SK-N-SH treated with all-trans-retinoic acid at 6 μM for 48 hours (cell line): ENCODE measurements at regions not wholly inside any gene's neighbourhood (a gene's known extent, or its start where the extent isn't known, plus 50 kb on each side); places are given as distances from the start of the nearest gene placed in this dataset.

Experiments used
- ATAC-seq: fragments of 200-7000 bp; cut with Tn5 transposase; 3 replicates; pipeline ENCODE4 v1.9.1; 2020; ENCODE audit warnings: mild to moderate bottlenecking, moderate library complexity
- ARNTL ChIP-seq: fragments of 450-650 bp; formaldehyde crosslinking; IDR thresholded peaks from 2 replicates; pipeline ENCODE4 v1.5.0; 2020; ENCODE audit warnings: low read depth, mild to moderate bottlenecking, moderate library complexity, borderline replicate concordance
- BACH2 ChIP-seq: fragments of 250-450 bp; sonication (Bioruptor Pico); IDR thresholded peaks from 2 replicates; pipeline ENCODE4 v1.9.0; 2021; ENCODE audit warnings: mild to moderate bottlenecking, borderline replicate concordance
- CSDC2 ChIP-seq: fragments of 250-450 bp; sonication (Bioruptor Pico); IDR thresholded peaks from 2 replicates; pipeline ENCODE4 v1.5.0; 2020; ENCODE audit warnings: mild to moderate bottlenecking, moderate library complexity
- ESRRG ChIP-seq: fragments of 250-450 bp; sonication (Bioruptor Pico); IDR thresholded peaks from 2 replicates; pipeline ENCODE4 v1.6.1; 2021; ENCODE audit warnings: mild to moderate bottlenecking
- GLIS3 ChIP-seq: fragments of 250-450 bp; sonication (Bioruptor Pico); IDR thresholded peaks from 2 replicates; pipeline ENCODE4 v1.5.0; 2020; ENCODE audit warnings: mild to moderate bottlenecking, moderate library complexity
- ISL1 ChIP-seq: fragments of 250-450 bp; sonication (Bioruptor Pico); IDR thresholded peaks from 2 replicates; pipeline ENCODE4 v2.1.2; 2022; ENCODE audit warnings: mild to moderate bottlenecking, moderate library complexity
- PPARA ChIP-seq: fragments of 250-450 bp; sonication (Bioruptor Pico); IDR thresholded peaks from 2 replicates; pipeline ENCODE4 v1.5.0; 2020; ENCODE audit warnings: mild to moderate bottlenecking, borderline replicate concordance
- RARB ChIP-seq: fragments of 250-450 bp; sonication (Bioruptor Pico); IDR thresholded peaks from 2 replicates; pipeline ENCODE4 v1.8.0; 2021; ENCODE audit warnings: mild to moderate bottlenecking, moderate library complexity
- SNAI2 ChIP-seq: fragments of 250-450 bp; sonication (Bioruptor Pico); IDR thresholded peaks from 2 replicates; pipeline ENCODE4 v1.5.0; 2020; ENCODE audit warnings: mild to moderate bottlenecking, moderate library complexity
- TCF4 ChIP-seq: fragments of 250-450 bp; sonication (Bioruptor Pico); IDR thresholded peaks from 2 replicates; pipeline ENCODE4 v1.8.0; 2021; ENCODE audit warnings: mild to moderate bottlenecking, moderate library complexity, borderline replicate concordance
- TOX ChIP-seq: fragments of 250-450 bp; sonication (Bioruptor Pico); IDR thresholded peaks from 2 replicates; pipeline ENCODE4 v1.8.0; 2021; ENCODE audit warnings: mild to moderate bottlenecking, moderate library complexity, borderline replicate concordance
- ZC3H10 ChIP-seq: fragments of 250-450 bp; sonication (Bioruptor Pico); IDR thresholded peaks from 2 replicates; pipeline ENCODE4 v1.5.1; 2021; ENCODE audit warnings: mild to moderate bottlenecking, moderate library complexity
- ZFP3 ChIP-seq: fragments of 250-450 bp; sonication (Bioruptor Pico); IDR thresholded peaks from 2 replicates; pipeline ENCODE4 v1.5.0; 2020; ENCODE audit warnings: mild to moderate bottlenecking, moderate library complexity
- ZFP30 ChIP-seq: fragments of 450-650 bp; formaldehyde crosslinking; IDR thresholded peaks from 2 replicates; pipeline ENCODE4 v1.5.0; 2022; ENCODE audit warnings: mild to moderate bottlenecking, moderate library complexity
- ZNF565 ChIP-seq: fragments of 450-650 bp; formaldehyde crosslinking; conservative IDR thresholded peaks from 2 replicates; pipeline ENCODE4 v1.5.0; 2020; ENCODE audit warnings: low read depth, mild to moderate bottlenecking, moderate library complexity
- ZNF70 ChIP-seq: fragments of 450-650 bp; formaldehyde crosslinking; IDR thresholded peaks from 2 replicates; pipeline ENCODE4 v1.5.0; 2020; ENCODE audit warnings: mild to moderate bottlenecking, moderate library complexity
- TF ChIP-seq, protein P1 (sequence below): fragments of 250-450 bp; sonication (Bioruptor Pico); IDR thresholded peaks from 2 replicates; pipeline ENCODE4 v1.8.0; 2020; ENCODE audit warnings: mild to moderate bottlenecking, moderate library complexity, borderline replicate concordance
- TF ChIP-seq, protein P2 (sequence below): fragments of 250-450 bp; sonication (Bioruptor Pico); IDR thresholded peaks from 2 replicates; pipeline ENCODE4 v1.5.1; 2021; ENCODE audit warnings: mild to moderate bottlenecking, moderate library complexity
- TF ChIP-seq, protein P3 (sequence below): fragments of 250-450 bp; sonication (Bioruptor Pico); IDR thresholded peaks from 2 replicates; pipeline ENCODE4 v1.8.0; 2021; ENCODE audit warnings: low read depth, mild to moderate bottlenecking, moderate library complexity, borderline replicate concordance
- TF ChIP-seq, protein P4 (sequence below): fragments of 250-450 bp; sonication (Bioruptor Pico); IDR thresholded peaks from 2 replicates; pipeline ENCODE4 v1.5.1; 2020; ENCODE audit warnings: low read depth, mild to moderate bottlenecking, moderate library complexity
- TF ChIP-seq, protein P5 (sequence below): fragments of 250-450 bp; sonication (Bioruptor Pico); IDR thresholded peaks from 2 replicates; pipeline ENCODE4 v1.5.0; 2020; ENCODE audit warnings: mild to moderate bottlenecking, moderate library complexity

GRCh38 chr14:98328496-98328895 lies 943.5 kb downstream of the BCL11B start:
- TF ChIP-seq ISL1 (CRISPR knock-in tag), result no peak
- no peak for TF ChIP-seq CSDC2 (CRISPR knock-in tag)
- TF ChIP-seq GLIS3, result no peak
- no peak for TF ChIP-seq BACH2 (CRISPR knock-in tag)
- no peak for TF ChIP-seq SNAI2 (CRISPR knock-in tag)
- no peak for TF ChIP-seq ARNTL (CRISPR knock-in tag)
- TF ChIP-seq, protein P1, sequence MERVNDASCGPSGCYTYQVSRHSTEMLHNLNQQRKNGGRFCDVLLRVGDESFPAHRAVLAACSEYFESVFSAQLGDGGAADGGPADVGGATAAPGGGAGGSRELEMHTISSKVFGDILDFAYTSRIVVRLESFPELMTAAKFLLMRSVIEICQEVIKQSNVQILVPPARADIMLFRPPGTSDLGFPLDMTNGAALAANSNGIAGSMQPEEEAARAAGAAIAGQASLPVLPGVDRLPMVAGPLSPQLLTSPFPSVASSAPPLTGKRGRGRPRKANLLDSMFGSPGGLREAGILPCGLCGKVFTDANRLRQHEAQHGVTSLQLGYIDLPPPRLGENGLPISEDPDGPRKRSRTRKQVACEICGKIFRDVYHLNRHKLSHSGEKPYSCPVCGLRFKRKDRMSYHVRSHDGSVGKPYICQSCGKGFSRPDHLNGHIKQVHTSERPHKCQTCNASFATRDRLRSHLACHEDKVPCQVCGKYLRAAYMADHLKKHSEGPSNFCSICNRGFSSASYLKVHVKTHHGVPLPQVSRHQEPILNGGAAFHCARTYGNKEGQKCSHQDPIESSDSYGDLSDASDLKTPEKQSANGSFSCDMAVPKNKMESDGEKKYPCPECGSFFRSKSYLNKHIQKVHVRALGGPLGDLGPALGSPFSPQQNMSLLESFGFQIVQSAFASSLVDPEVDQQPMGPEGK (CRISPR knock-in tag), result no peak
- no peak for TF ChIP-seq PPARA (CRISPR knock-in tag)
- TF ChIP-seq ZNF70 (CRISPR knock-in tag), result no peak
- TF ChIP-seq, protein P2, sequence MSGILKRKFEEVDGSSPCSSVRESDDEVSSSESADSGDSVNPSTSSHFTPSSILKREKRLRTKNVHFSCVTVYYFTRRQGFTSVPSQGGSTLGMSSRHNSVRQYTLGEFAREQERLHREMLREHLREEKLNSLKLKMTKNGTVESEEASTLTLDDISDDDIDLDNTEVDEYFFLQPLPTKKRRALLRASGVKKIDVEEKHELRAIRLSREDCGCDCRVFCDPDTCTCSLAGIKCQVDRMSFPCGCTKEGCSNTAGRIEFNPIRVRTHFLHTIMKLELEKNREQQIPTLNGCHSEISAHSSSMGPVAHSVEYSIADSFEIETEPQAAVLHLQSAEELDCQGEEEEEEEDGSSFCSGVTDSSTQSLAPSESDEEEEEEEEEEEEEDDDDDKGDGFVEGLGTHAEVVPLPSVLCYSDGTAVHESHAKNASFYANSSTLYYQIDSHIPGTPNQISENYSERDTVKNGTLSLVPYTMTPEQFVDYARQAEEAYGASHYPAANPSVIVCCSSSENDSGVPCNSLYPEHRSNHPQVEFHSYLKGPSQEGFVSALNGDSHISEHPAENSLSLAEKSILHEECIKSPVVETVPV (CRISPR knock-in tag), result no peak
- TF ChIP-seq, protein P3, sequence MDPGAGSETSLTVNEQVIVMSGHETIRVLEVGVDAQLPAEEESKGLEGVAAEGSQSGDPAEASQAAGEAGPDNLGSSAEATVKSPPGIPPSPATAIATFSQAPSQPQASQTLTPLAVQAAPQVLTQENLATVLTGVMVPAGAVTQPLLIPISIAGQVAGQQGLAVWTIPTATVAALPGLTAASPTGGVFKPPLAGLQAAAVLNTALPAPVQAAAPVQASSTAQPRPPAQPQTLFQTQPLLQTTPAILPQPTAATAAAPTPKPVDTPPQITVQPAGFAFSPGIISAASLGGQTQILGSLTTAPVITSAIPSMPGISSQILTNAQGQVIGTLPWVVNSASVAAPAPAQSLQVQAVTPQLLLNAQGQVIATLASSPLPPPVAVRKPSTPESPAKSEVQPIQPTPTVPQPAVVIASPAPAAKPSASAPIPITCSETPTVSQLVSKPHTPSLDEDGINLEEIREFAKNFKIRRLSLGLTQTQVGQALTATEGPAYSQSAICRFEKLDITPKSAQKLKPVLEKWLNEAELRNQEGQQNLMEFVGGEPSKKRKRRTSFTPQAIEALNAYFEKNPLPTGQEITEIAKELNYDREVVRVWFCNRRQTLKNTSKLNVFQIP (CRISPR knock-in tag), result no peak
- no peak for TF ChIP-seq ZFP3
- no peak for TF ChIP-seq ZFP30
- no peak for TF ChIP-seq ESRRG
- TF ChIP-seq ZNF565 (CRISPR knock-in tag), result no peak
- TF ChIP-seq RARB (CRISPR knock-in tag), result no peak
- TF ChIP-seq, protein P4, sequence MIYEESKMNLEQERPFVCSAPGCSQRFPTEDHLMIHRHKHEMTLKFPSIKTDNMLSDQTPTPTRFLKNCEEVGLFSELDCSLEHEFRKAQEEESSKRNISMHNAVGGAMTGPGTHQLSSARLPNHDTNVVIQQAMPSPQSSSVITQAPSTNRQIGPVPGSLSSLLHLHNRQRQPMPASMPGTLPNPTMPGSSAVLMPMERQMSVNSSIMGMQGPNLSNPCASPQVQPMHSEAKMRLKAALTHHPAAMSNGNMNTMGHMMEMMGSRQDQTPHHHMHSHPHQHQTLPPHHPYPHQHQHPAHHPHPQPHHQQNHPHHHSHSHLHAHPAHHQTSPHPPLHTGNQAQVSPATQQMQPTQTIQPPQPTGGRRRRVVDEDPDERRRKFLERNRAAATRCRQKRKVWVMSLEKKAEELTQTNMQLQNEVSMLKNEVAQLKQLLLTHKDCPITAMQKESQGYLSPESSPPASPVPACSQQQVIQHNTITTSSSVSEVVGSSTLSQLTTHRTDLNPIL (CRISPR knock-in tag), result no peak
- ATAC-seq, result no peak

DNA sequence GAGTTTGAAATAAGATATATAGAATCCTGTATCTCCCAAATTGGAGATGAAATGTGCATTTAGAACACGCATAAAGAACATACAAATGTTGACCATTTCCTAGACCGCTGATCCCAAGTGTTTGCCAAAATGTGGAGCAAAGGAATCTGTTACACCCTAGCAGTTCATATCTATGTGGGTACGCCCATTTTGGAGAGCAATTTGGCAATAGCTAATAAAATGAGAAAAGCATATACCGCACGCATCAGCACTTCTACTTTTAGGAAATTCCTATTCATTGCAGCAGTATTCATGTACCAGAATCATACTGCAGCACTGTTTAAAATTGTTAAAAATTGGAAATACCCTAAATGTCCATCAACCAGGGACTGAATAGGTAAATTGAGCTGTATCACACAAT lies 937.8 kb downstream of the BCL11B start:
- no peak for TF ChIP-seq BACH2 (CRISPR knock-in tag)
- no peak for TF ChIP-seq RARB (CRISPR knock-in tag)
- no peak for TF ChIP-seq ZFP3
- TF ChIP-seq, protein P2 (CRISPR knock-in tag), result no peak
- no peak for TF ChIP-seq TCF4 (CRISPR knock-in tag)
- TF ChIP-seq, protein P3 (CRISPR knock-in tag), result no peak
- TF ChIP-seq TOX (CRISPR knock-in tag), result no peak
- TF ChIP-seq ZC3H10 (CRISPR knock-in tag), result no peak
- no peak for TF ChIP-seq ZFP30
- TF ChIP-seq ZNF565 (CRISPR knock-in tag), result no peak
- TF ChIP-seq GLIS3, result no peak
- TF ChIP-seq, protein P5, sequence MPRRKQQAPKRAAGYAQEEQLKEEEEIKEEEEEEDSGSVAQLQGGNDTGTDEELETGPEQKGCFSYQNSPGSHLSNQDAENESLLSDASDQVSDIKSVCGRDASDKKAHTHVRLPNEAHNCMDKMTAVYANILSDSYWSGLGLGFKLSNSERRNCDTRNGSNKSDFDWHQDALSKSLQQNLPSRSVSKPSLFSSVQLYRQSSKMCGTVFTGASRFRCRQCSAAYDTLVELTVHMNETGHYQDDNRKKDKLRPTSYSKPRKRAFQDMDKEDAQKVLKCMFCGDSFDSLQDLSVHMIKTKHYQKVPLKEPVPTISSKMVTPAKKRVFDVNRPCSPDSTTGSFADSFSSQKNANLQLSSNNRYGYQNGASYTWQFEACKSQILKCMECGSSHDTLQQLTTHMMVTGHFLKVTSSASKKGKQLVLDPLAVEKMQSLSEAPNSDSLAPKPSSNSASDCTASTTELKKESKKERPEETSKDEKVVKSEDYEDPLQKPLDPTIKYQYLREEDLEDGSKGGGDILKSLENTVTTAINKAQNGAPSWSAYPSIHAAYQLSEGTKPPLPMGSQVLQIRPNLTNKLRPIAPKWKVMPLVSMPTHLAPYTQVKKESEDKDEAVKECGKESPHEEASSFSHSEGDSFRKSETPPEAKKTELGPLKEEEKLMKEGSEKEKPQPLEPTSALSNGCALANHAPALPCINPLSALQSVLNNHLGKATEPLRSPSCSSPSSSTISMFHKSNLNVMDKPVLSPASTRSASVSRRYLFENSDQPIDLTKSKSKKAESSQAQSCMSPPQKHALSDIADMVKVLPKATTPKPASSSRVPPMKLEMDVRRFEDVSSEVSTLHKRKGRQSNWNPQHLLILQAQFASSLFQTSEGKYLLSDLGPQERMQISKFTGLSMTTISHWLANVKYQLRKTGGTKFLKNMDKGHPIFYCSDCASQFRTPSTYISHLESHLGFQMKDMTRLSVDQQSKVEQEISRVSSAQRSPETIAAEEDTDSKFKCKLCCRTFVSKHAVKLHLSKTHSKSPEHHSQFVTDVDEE (CRISPR knock-in tag), result no peak
- no peak for TF ChIP-seq ISL1 (CRISPR knock-in tag)
- TF ChIP-seq, all 23 proteins: peak for 0
- ATAC-seq, result no peak
